ENCODE measurements at regions not wholly inside any gene's neighbourhood (a gene's known extent, or its start where the extent isn't known, plus 50 kb on each side); places are given as distances from the start of the nearest gene placed in this dataset.

- no peak overlapping the region for H2AFZ ChIP-seq (ENCODE audit: low read length)
- H3K27ac ChIP-seq (ENCODE audit: low read depth, low read length), result no peak overlapping the region
- no peaks in the 10 kb centered on the region for H3K36me3 ChIP-seq (ENCODE audit: insufficient read depth, low read length)
- no peak for TF ChIP-seq CTCF (IDR thresholded peaks at IDR 0.05; ENCODE audit: extremely low read depth, low read depth, low read length)
- H3K9me3 ChIP-seq (ENCODE audit: low read depth, low read length), result no peaks in the 10 kb centered on the region
- H3K4me3 ChIP-seq (ENCODE audit: insufficient read depth, low read length), result no peak overlapping the region
- no peaks in the 10 kb centered on the region for H4K20me1 ChIP-seq (ENCODE audit: insufficient read depth, low read length)
- no peak for DNase-seq (ENCODE audit: insufficient read length, low spot score, missing footprints)
- H3K79me2 ChIP-seq (ENCODE audit: insufficient read depth, low read length), result no peaks in the 10 kb centered on the region
- no peak overlapping the region for H3K4me2 ChIP-seq (ENCODE audit: insufficient read depth, low read length)
- H3K4me1 ChIP-seq (ENCODE audit: insufficient read depth, low read length), result no peaks in the 10 kb centered on the region
- peaks cover 70% of the 10 kb centered on the region for H3K27me3 ChIP-seq (ENCODE audit: insufficient read depth, low read length)
These were observed 61.9 kb upstream of the KCNG1 start for GRCh38 chr20:51084593-51085377.

GRCh38 chr20:51083447-51083846 lies 60.5 kb upstream of the KCNG1 start:
- H3K4me3 ChIP-seq (ENCODE audit: insufficient read depth, low read length), result no peak overlapping the region
- H2AFZ ChIP-seq (ENCODE audit: low read length), result no peak overlapping the region
- no peaks in the 10 kb centered on the region for H4K20me1 ChIP-seq (ENCODE audit: insufficient read depth, low read length)
- no peak for TF ChIP-seq CTCF (IDR thresholded peaks at IDR 0.05; ENCODE audit: extremely low read depth, low read depth, low read length)
- no peaks in the 10 kb centered on the region for H3K79me2 ChIP-seq (ENCODE audit: insufficient read depth, low read length)
- H3K4me2 ChIP-seq (ENCODE audit: insufficient read depth, low read length), result no peak overlapping the region
- no peaks in the 10 kb centered on the region for H3K9me3 ChIP-seq (ENCODE audit: low read depth, low read length)
- peaks cover 65% of the 10 kb centered on the region for H3K27me3 ChIP-seq (ENCODE audit: insufficient read depth, low read length)
- H3K36me3 ChIP-seq (ENCODE audit: insufficient read depth, low read length), result no peaks in the 10 kb centered on the region
- no peaks in the 10 kb centered on the region for H3K4me1 ChIP-seq (ENCODE audit: insufficient read depth, low read length)
- no peak for DNase-seq (ENCODE audit: insufficient read length, low spot score, missing footprints)
- H3K27ac ChIP-seq (ENCODE audit: low read depth, low read length), result no peak overlapping the region

GRCh38 chr20:51082988-51083387 lies 60.1 kb upstream of the KCNG1 start:
- Histone ChIP-seq H4K20me1 (ENCODE audit: insufficient read depth, low read length) (no peaks in the 10 kb centered on the region), H2AFZ (ENCODE audit: low read length) (no peak overlapping the region), H3K4me2 (ENCODE audit: insufficient read depth, low read length) (no peak overlapping the region), H3K4me1 (ENCODE audit: insufficient read depth, low read length) (no peaks in the 10 kb centered on the region), H3K4me3 (ENCODE audit: insufficient read depth, low read length) (no peak overlapping the region), H3K27ac (ENCODE audit: low read depth, low read length) (no peak overlapping the region), H3K79me2 (ENCODE audit: insufficient read depth, low read length) (no peaks in the 10 kb centered on the region), H3K36me3 (ENCODE audit: insufficient read depth, low read length) (no peaks in the 10 kb centered on the region), H3K9me3 (ENCODE audit: low read depth, low read length) (no peaks in the 10 kb centered on the region), H3K27me3 (ENCODE audit: insufficient read depth, low read length) (peaks cover 65% of the 10 kb centered on the region)
- TF ChIP-seq CTCF (IDR thresholded peaks at IDR 0.05; ENCODE audit: extremely low read depth, low read depth, low read length), result no peak
- no peak for DNase-seq (ENCODE audit: insufficient read length, low spot score, missing footprints)

DNA sequence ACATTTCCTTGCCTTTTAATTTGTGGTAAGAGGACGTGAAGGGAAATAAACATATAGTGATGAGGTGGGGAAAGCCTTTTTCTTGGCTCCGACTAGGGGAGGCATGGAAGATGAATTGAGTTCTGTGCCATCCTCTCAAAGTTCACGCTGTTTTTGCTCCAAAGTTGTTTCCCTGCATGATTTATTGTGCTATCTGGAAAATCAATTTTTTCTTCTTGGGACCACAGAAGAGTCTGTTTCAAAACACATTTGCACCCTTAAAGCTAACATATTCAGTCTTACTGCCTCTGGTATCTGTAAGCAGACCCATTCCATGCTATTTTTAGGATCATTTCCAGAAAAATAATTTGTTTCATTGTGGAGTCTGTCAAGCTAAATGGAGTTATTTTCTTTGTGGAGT lies 57.6 kb upstream of the KCNG1 start:
- Histone ChIP-seq H3K4me3 (ENCODE audit: insufficient read depth, low read length) (no peak overlapping the region), H3K9me3 (ENCODE audit: low read depth, low read length) (no peaks in the 10 kb centered on the region), H2AFZ (ENCODE audit: low read length) (no peak overlapping the region), H3K27ac (ENCODE audit: low read depth, low read length) (no peak overlapping the region), H4K20me1 (ENCODE audit: insufficient read depth, low read length) (no peaks in the 10 kb centered on the region), H3K4me1 (ENCODE audit: insufficient read depth, low read length) (no peaks in the 10 kb centered on the region), H3K4me2 (ENCODE audit: insufficient read depth, low read length) (no peak overlapping the region), H3K27me3 (ENCODE audit: insufficient read depth, low read length) (peaks cover 63% of the 10 kb centered on the region), H3K79me2 (ENCODE audit: insufficient read depth, low read length) (no peaks in the 10 kb centered on the region), H3K36me3 (ENCODE audit: insufficient read depth, low read length) (no peaks in the 10 kb centered on the region)
- no peak for TF ChIP-seq CTCF (IDR thresholded peaks at IDR 0.05; ENCODE audit: extremely low read depth, low read depth, low read length)
- DNase-seq (ENCODE audit: insufficient read length, low spot score, missing footprints), result no peak

Data from osteoblast (primary cell).